ENCODE measurements at regions not wholly inside any gene's neighbourhood (a gene's known extent, or its start where the extent isn't known, plus 50 kb on each side); places are given as distances from the start of the nearest gene placed in this dataset.

DNA sequence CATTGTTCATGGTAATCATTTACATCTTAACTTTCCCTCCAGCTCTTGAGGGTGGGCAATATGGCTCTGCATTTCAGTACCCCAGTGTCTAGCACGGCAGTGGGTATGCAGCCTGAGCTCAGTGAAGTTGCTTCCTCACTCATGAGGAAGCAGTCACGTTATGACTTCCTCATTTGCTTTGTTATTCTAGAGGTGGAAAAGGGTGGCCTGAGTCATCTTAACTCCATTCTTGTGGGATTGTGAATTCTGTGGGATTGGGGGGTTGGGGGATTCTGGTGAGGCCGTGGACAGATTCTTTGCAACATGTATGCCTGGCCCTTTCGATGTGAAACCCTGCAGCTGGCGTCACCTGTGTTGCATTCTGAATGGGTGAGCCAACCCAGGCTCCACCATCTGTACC lies 406.7 kb upstream of the ZNF507 start:
- Histone ChIP-seq H4K8ac (ENCODE audit: extremely low read depth, insufficient read depth, low read length) (no peak overlapping the region), H3K4me3 (ENCODE audit: extremely low read depth in 1 of 4, insufficient read depth in 2 of 4, low read depth in 3 of 4, low read length in 4 of 4) (no peak overlapping the region), H3K4me2 (ENCODE audit: insufficient read depth in 1 of 2, low read depth in 2 of 2, low read length in 2 of 2) (no peak overlapping the region), H3K9me3 (ENCODE audit: insufficient read depth in 2 of 2, low read depth in 1 of 2, low read length in 1 of 2) (no peaks in the 10 kb centered on the region), H3K36me3 (ENCODE audit: control insufficient read depth in 2 of 4, insufficient read depth in 4 of 4, low read length in 3 of 4) (no peaks in the 10 kb centered on the region), H2AFZ (ENCODE audit: low read length) (no peak overlapping the region), H3K14ac (ENCODE audit: insufficient read length) (no peak overlapping the region), H3K79me2 (ENCODE audit: control insufficient read depth in 1 of 2, insufficient read depth in 2 of 2, low read length in 2 of 2) (no peaks in the 10 kb centered on the region), H3K27me3 (replicated peaks in 1 of 4; ENCODE audit: control insufficient read depth in 3 of 4, extremely low read depth in 1 of 4, insufficient read depth in 3 of 4, low read length in 3 of 4) (no peaks in the 10 kb centered on the region), H3K23ac (ENCODE audit: insufficient read length) (no peak overlapping the region), H2AK5ac (ENCODE audit: low read depth, low read length) (no peak overlapping the region), H2BK120ac (replicated peaks; ENCODE audit: low read depth, low read length) (no peak overlapping the region), H2BK12ac (ENCODE audit: low read depth, low read length) (no peak overlapping the region), H4K20me1 (replicated peaks in 1 of 2; ENCODE audit: control insufficient read depth in 1 of 2, insufficient read depth in 2 of 2, low read length in 2 of 2) (no peaks in the 10 kb centered on the region), H3K18ac (ENCODE audit: extremely low read depth, low read length) (no peak overlapping the region), H3K79me1 (ENCODE audit: low read depth, low read length) (no peaks in the 10 kb centered on the region), H3K4ac (replicated peaks; ENCODE audit: insufficient read length, low read depth, low read length) (no peak overlapping the region), H3K27ac (ENCODE audit: low read depth, low read length) (no peak overlapping the region), H3K56ac (replicated peaks; ENCODE audit: insufficient read length, low read depth, low read length) (no peak overlapping the region), H3K4me1 (replicated peaks in 1 of 4; ENCODE audit: control insufficient read depth in 3 of 4, insufficient read depth in 4 of 4, low read length in 3 of 4) (no peaks in the 10 kb centered on the region), H2BK20ac (ENCODE audit: low read length) (no peak overlapping the region), H4K91ac (replicated peaks; ENCODE audit: insufficient read length, low read length) (no peak overlapping the region), H3K9ac (replicated peaks in 1 of 4; ENCODE audit: extremely low read depth in 1 of 4, low read depth in 3 of 4, low read length in 3 of 4) (no peak overlapping the region), H3K23me2 (ENCODE audit: low read depth, low read length) (no peaks in the 10 kb centered on the region), H4K5ac (ENCODE audit: insufficient read length, low read depth, low read length) (no peak overlapping the region), H2BK15ac (ENCODE audit: low read length) (no peak overlapping the region), H2BK5ac (ENCODE audit: low read depth, low read length) (no peak overlapping the region)
- 90% methylated on average over 4 of the region's 5 CpGs; no CpG with 5 or more reads in 1 of the 2 experiments for WGBS, 2 experiments (ENCODE audit: extremely low coverage in 1 of 2, insufficient coverage in 1 of 2, insufficient read length in 1 of 2, insufficient replicate concordance in 2 of 2, low coverage in 1 of 2, low lambda C conversion rate in 2 of 2, missing lambda C conversion rate in 1 of 2)
- TF ChIP-seq RNF2 (IDR thresholded peaks at IDR 0.05; ENCODE audit: borderline replicate concordance, low read depth, low read length, missing control alignments, poor library complexity, severe bottlenecking) (no peak), RBBP5 (IDR thresholded peaks at IDR 0.05; ENCODE audit: borderline replicate concordance, low read depth, low read length) (no peak), PHF8 (conservative IDR thresholded peaks at IDR 0.05; ENCODE audit: low read depth, low read length) (no peak), TAF1 (IDR thresholded peaks at IDR 0.05; ENCODE audit: low read depth, low read length) (no peak), POLR2AphosphoS5 (IDR thresholded peaks at IDR 0.05; ENCODE audit: low read depth, low read length) (no peak), ASH2L (IDR thresholded peaks at IDR 0.05; ENCODE audit: low read length) (no peak), SIN3A (conservative IDR thresholded peaks at IDR 0.05 in 1 of 2, IDR thresholded peaks at IDR 0.05 in 1 of 2; ENCODE audit: low read depth in 1 of 2, low read length in 2 of 2) (no peak), SIRT6 (IDR thresholded peaks at IDR 0.05; ENCODE audit: low read length) (no peak), EP300 (IDR thresholded peaks at IDR 0.05; ENCODE audit: borderline replicate concordance in 1 of 2, low read depth in 2 of 2, low read length in 2 of 2) (no peak), CHD2 (IDR thresholded peaks at IDR 0.05; ENCODE audit: low read length) (no peak), ZNF274 (IDR thresholded peaks at IDR 0.05; ENCODE audit: borderline replicate concordance, extremely low read depth, low read length) (no peak), MAFK (IDR thresholded peaks at IDR 0.05; ENCODE audit: low read depth, low read length) (no peak), SP4 (IDR thresholded peaks at IDR 0.05; ENCODE audit: low read length) (no peak)
- TF ChIP-seq, protein P1, sequence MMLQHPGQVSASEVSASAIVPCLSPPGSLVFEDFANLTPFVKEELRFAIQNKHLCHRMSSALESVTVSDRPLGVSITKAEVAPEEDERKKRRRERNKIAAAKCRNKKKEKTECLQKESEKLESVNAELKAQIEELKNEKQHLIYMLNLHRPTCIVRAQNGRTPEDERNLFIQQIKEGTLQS (IDR thresholded peaks at IDR 0.05; ENCODE audit: insufficient read depth, low read depth, low read length), result no peak
- FAIRE-seq (no peak), DNase-seq (ENCODE audit: low read depth in 1 of 2, low spot score in 2 of 2) (no peak)
- ChIA-PET CTCF (ENCODE audit: partially characterized antibody) (interaction anchor here (0.6 kb wide), 1 partner anchor 1218 kb away, joined by 3 read pairs; no protein-coding TSS in a partner anchor), POLR2A (ENCODE audit: partially characterized antibody) (no interaction called here)
